H1 (cell line): ENCODE measurements at regions not wholly inside any gene's neighbourhood (a gene's known extent, or its start where the extent isn't known, plus 50 kb on each side); places are given as distances from the start of the nearest gene placed in this dataset.

ENCODE experiments used
- CTCF ChIA-PET: fragments of 300-600 bp; sonication (Branson Sonifier 250); formaldehyde crosslinking; loops from one replicate; lab custom pipeline; 2021; ENCODE audit not compliant: partially characterized antibody; lab: Charles Lee
- POLR2A ChIA-PET: fragments of 300-600 bp; sonication (Branson Sonifier 250); formaldehyde crosslinking; loops from one replicate; lab custom pipeline; 2021; ENCODE audit warnings: inconsistent platforms; ENCODE audit not compliant: partially characterized antibody; lab: Charles Lee
- DNase-seq, 2 experiments: peaks; one replicate each; pipeline versions ENCODE4 v3.0.0 to v3.0.0-alpha.2; 2010 to 2022; ENCODE audit warnings: low spot score in 2 of 2, low read depth in 1 of 2, mixed read lengths in 1 of 2
- FAIRE-seq: peaks from 2 replicates; lab custom pipeline; 2011; peaks lifted over from hg19 to GRCh38; lab: Jason Lieb, UNC
- H2AFZ ChIP-seq: 2 replicates; pipeline ENCODE4 v1.8.1; 2012; ENCODE audit warnings: low read length, inconsistent platforms
- H2AK5ac ChIP-seq: 2 replicates; pipeline ENCODE4 v1.6.1; 2013; ENCODE audit warnings: low read depth, low read length
- H2BK120ac ChIP-seq: replicated peaks from 2 replicates; pipeline ENCODE3; 2013; ENCODE audit warnings: low read depth, low read length, inconsistent platforms
- H2BK12ac ChIP-seq: 2 replicates; pipeline ENCODE4 v1.6.1; 2013; ENCODE audit warnings: low read depth, low read length
- H2BK15ac ChIP-seq: 2 replicates; pipeline ENCODE4 v1.6.1; 2013; ENCODE audit warnings: low read length
- H2BK20ac ChIP-seq: 2 replicates; pipeline ENCODE4 v1.6.1; 2013; ENCODE audit warnings: low read length
- H2BK5ac ChIP-seq: 2 replicates; pipeline ENCODE4 v1.6.1; 2013; ENCODE audit warnings: low read depth, low read length
- H3K14ac ChIP-seq: 2 replicates; pipeline ENCODE4 v1.6.1; 2013; ENCODE audit warnings: inconsistent platforms; ENCODE audit not compliant: insufficient read length
- H3K18ac ChIP-seq: 2 replicates; pipeline ENCODE4 v1.6.1; 2013; ENCODE audit warnings: low read length; ENCODE audit errors: extremely low read depth
- H3K23ac ChIP-seq: 2 replicates; pipeline ENCODE4 v1.6.1; 2013; ENCODE audit warnings: inconsistent platforms; ENCODE audit not compliant: insufficient read length
- H3K23me2 ChIP-seq: 2 replicates; pipeline ENCODE4 v1.6.1; 2013; ENCODE audit warnings: low read depth, low read length
- H3K27ac ChIP-seq: 2 replicates; pipeline ENCODE4 v1.6.1; 2011; ENCODE audit warnings: low read depth, low read length, inconsistent platforms
- H3K27me3 ChIP-seq, 4 experiments: replicated peaks in 1 of 4; 1 replicate in 1 of 4; 2 replicates in 3 of 4; pipeline versions ENCODE4 v1.6.1 to v1.8.1; 2011 to 2013; ENCODE audit warnings: low read length in 3 of 4, mild to moderate bottlenecking in 3 of 4, inconsistent platforms in 2 of 4, mixed read lengths in 2 of 4, moderate library complexity in 1 of 4; ENCODE audit not compliant: control insufficient read depth in 3 of 4, insufficient read depth in 3 of 4; ENCODE audit errors: extremely low read depth in 1 of 4
- H3K36me3 ChIP-seq, 4 experiments: 2 replicates each; pipeline versions ENCODE4 v1.6.1 to v1.8.1; 2011 to 2013; ENCODE audit warnings: mild to moderate bottlenecking in 4 of 4, low read length in 3 of 4, moderate library complexity in 2 of 4, control low read depth in 1 of 4, inconsistent platforms in 1 of 4; ENCODE audit not compliant: insufficient read depth in 4 of 4, control insufficient read depth in 2 of 4
- H3K4ac ChIP-seq: replicated peaks from 2 replicates; pipeline ENCODE3; 2013; ENCODE audit warnings: low read length, low read depth, mixed read lengths, inconsistent platforms; ENCODE audit not compliant: insufficient read length
- H3K4me1 ChIP-seq, 4 experiments: replicated peaks in 1 of 4; 1 replicate in 1 of 4; 2 replicates in 3 of 4; pipeline versions ENCODE4 v1.6.1 to v1.8.1; 2011 to 2013; ENCODE audit warnings: low read length in 3 of 4, inconsistent platforms in 2 of 4, mixed read lengths in 1 of 4; ENCODE audit not compliant: insufficient read depth in 4 of 4, control insufficient read depth in 3 of 4
- H3K4me2 ChIP-seq, 2 experiments: 2 replicates each; pipeline versions ENCODE4 v1.6.1 to v1.8.1; 2011 to 2013; ENCODE audit warnings: low read depth in 2 of 2, low read length in 2 of 2, control low read depth in 1 of 2, inconsistent platforms in 1 of 2, mild to moderate bottlenecking in 1 of 2; ENCODE audit not compliant: insufficient read depth in 1 of 2
- H3K4me3 ChIP-seq, 4 experiments: fragments of 200-600, 300-600 bp in 1 of 4; sonication (generic), shearing (Covaris generic), sonication (Bioruptor Twin) in 1 of 4; 2 replicates each; pipeline versions ENCODE4 v1.5.1 to v1.8.1; 2011 to 2016; ENCODE audit warnings: low read length in 4 of 4, low read depth in 3 of 4, control low read depth in 2 of 4, inconsistent platforms in 2 of 4, mild to moderate bottlenecking in 2 of 4, mixed read lengths in 1 of 4, moderate library complexity in 1 of 4; ENCODE audit not compliant: insufficient read depth in 2 of 4; ENCODE audit errors: extremely low read depth in 1 of 4
- H3K56ac ChIP-seq: replicated peaks from 2 replicates; pipeline ENCODE3; 2013; ENCODE audit warnings: low read depth, mild to moderate bottlenecking, mixed read lengths, low read length, inconsistent platforms; ENCODE audit not compliant: insufficient read length
- H3K79me1 ChIP-seq: 2 replicates; pipeline ENCODE4 v1.6.1; 2013; ENCODE audit warnings: low read depth, low read length, control low read depth
- H3K79me2 ChIP-seq, 2 experiments: 2 replicates each; pipeline versions ENCODE4 v1.6.1 to v1.8.1; 2012 to 2013; ENCODE audit warnings: low read length in 2 of 2, mild to moderate bottlenecking in 2 of 2, inconsistent platforms in 1 of 2; ENCODE audit not compliant: insufficient read depth in 2 of 2, control insufficient read depth in 1 of 2
- H3K9ac ChIP-seq, 4 experiments: replicated peaks in 1 of 4; 1 replicate in 1 of 4; 2 replicates in 3 of 4; pipeline versions ENCODE4 v1.6.1 to v1.8.1; 2011 to 2013; ENCODE audit warnings: low read depth in 3 of 4, low read length in 3 of 4, control low read depth in 2 of 4, mild to moderate bottlenecking in 2 of 4, moderate library complexity in 2 of 4, inconsistent platforms in 1 of 4; ENCODE audit errors: extremely low read depth in 1 of 4
- H3K9me3 ChIP-seq, 2 experiments: 2 replicates each; pipeline versions ENCODE4 v1.6.1 to v1.8.1; 2012 to 2013; ENCODE audit warnings: mild to moderate bottlenecking in 2 of 2, moderate library complexity in 2 of 2, control low read depth in 1 of 2, inconsistent platforms in 1 of 2, low read depth in 1 of 2, low read length in 1 of 2, mixed read lengths in 1 of 2; ENCODE audit not compliant: insufficient read depth in 2 of 2
- H4K20me1 ChIP-seq, 2 experiments: replicated peaks in 1 of 2; 2 replicates each; pipeline versions ENCODE3 to v1.8.1; 2011 to 2013; ENCODE audit warnings: inconsistent platforms in 2 of 2, low read length in 2 of 2, mild to moderate bottlenecking in 1 of 2; ENCODE audit not compliant: insufficient read depth in 2 of 2, control insufficient read depth in 1 of 2
- H4K5ac ChIP-seq: 2 replicates; pipeline ENCODE4 v1.6.1; 2013; ENCODE audit warnings: low read length, low read depth, mixed read lengths, inconsistent platforms; ENCODE audit not compliant: insufficient read length
- H4K8ac ChIP-seq: 2 replicates; pipeline ENCODE4 v1.8.0; 2013; ENCODE audit warnings: mild to moderate bottlenecking, moderate library complexity, low read length, inconsistent platforms; ENCODE audit not compliant: insufficient read depth; ENCODE audit errors: extremely low read depth
- H4K91ac ChIP-seq: replicated peaks from 2 replicates; pipeline ENCODE3; 2013; ENCODE audit warnings: low read length, mixed read lengths, inconsistent platforms; ENCODE audit not compliant: insufficient read length
- BACH1 ChIP-seq: IDR thresholded peaks from 2 replicates; pipeline ENCODE4 v1.6.1; 2012; ENCODE audit warnings: low read length, improper control_type of control experiment
- CREB1 ChIP-seq: IDR thresholded peaks from 2 replicates; pipeline ENCODE4 v1.6.1; 2012; ENCODE audit warnings: inconsistent platforms
- CTBP2 ChIP-seq: IDR thresholded peaks from 2 replicates; pipeline ENCODE4 v1.7.0; 2011; ENCODE audit warnings: borderline replicate concordance, mild to moderate bottlenecking, moderate library complexity, mixed read lengths, low read length; ENCODE audit not compliant: insufficient read depth, insufficient read length
- JUND ChIP-seq: IDR thresholded peaks from 2 replicates; pipeline ENCODE4 v1.6.1; 2011; ENCODE audit warnings: mild to moderate bottlenecking, improper control_type of control experiment, low read length
- SUZ12 ChIP-seq: fragments of 200-600 bp; sonication (generic); IDR thresholded peaks from 2 replicates; pipeline ENCODE4 v1.6.1; 2012; ENCODE audit warnings: mild to moderate bottlenecking, inconsistent platforms, low read length, moderate library complexity, mixed read lengths
- ZNF274 ChIP-seq: IDR thresholded peaks from 2 replicates; pipeline ENCODE4 v1.7.0; 2012; ENCODE audit warnings: low read length, borderline replicate concordance; ENCODE audit errors: extremely low read depth
- WGBS, 2 experiments: shearing (Covaris generic) in 1 of 2; methylation state at CpG; one replicate each; pipeline versions ENCODE4 v1.1.6 to v1.1.7; 2013 to 2015; ENCODE audit warnings: low lambda C conversion rate in 2 of 2, mixed read lengths in 2 of 2, inconsistent platforms in 1 of 2, low coverage in 1 of 2, missing lambda C conversion rate in 1 of 2; ENCODE audit not compliant: insufficient replicate concordance in 2 of 2, insufficient coverage in 1 of 2, insufficient read length in 1 of 2; ENCODE audit errors: extremely low coverage in 1 of 2, missing lambda C conversion rate in 1 of 2; 5-methylcytosine and 5-hydroxymethylcytosine counted together

GRCh38 chr3:44173263-44173662 is 68.4 kb upstream of the TOPAZ1 start:
- Histone ChIP-seq H3K36me3 (no peaks in the 10 kb centered on the region), H2BK120ac (no peak overlapping the region), H4K20me1 (no peaks in the 10 kb centered on the region), H3K27me3 (no peaks in the 10 kb centered on the region), H3K79me1 (no peaks in the 10 kb centered on the region), H3K4me2 (no peak overlapping the region), H2AK5ac (no peak overlapping the region), H3K4me3 (no peak overlapping the region), H3K9ac (no peak overlapping the region)
- WGBS, 2 experiments: 98% methylated on average over 13 of the region's 15 CpGs; no CpG with 5 or more reads in 1 of the 2 experiments
- TF ChIP-seq SUZ12 (no peak), CTBP2 (no peak), CREB1 (no peak), BACH1 (no peak), ZNF274 (no peak), JUND (no peak)
- TF ChIP-seq, all 59 proteins: peak for 0
- H3K79me2 ChIP-seq: no peaks in the 10 kb centered on the region
- H3K9me3 ChIP-seq: peaks cover 0 to 4% of the 10 kb centered on the region in 2 experiments; a peak in 2 of 4 replicates
- no peak overlapping the region for H3K18ac ChIP-seq
- POLR2A ChIA-PET: no interaction called here
- H3K23me2 ChIP-seq: no peaks in the 10 kb centered on the region
- no peak overlapping the region for H3K14ac ChIP-seq
- H3K4me1 ChIP-seq: no peaks in the 10 kb centered on the region
- no peak overlapping the region for H2BK5ac ChIP-seq
- H2BK15ac ChIP-seq: no peak overlapping the region
- H3K4ac ChIP-seq: no peak overlapping the region
- no peak for FAIRE-seq
- H2AFZ ChIP-seq: no peak overlapping the region
- DNase-seq: no peak
- no peak overlapping the region for H4K8ac ChIP-seq
- no peak overlapping the region for H2BK20ac ChIP-seq
- no peak overlapping the region for H4K5ac ChIP-seq
- H3K23ac ChIP-seq: no peak overlapping the region
- no peak overlapping the region for H3K56ac ChIP-seq
- no peak overlapping the region for H2BK12ac ChIP-seq
- H3K27ac ChIP-seq: no peak overlapping the region
- CTCF ChIA-PET: interaction anchor here (1.1 to 1.6 kb wide), 3 partner anchors 10 to 177 kb away, joined by 3 to 4 read pairs (median 3); no protein-coding TSS in a partner anchor
- no peak overlapping the region for H4K91ac ChIP-seq
